Fibroblast of the conjunctiva (primary cell): ENCODE measurements at regions not wholly inside any gene's neighbourhood (a gene's known extent, or its start where the extent isn't known, plus 50 kb on each side); places are given as distances from the start of the nearest gene placed in this dataset.
"Not testable (repeated sequence)": the region's sequence is repeated elsewhere in the genome, so short reads cannot be mapped to it uniquely, and the experiment has no call there.

Experiments
- DNase-seq: peaks from one replicate; pipeline ENCODE4 v3.0.0-alpha.2; 2010; ENCODE audit warnings: low read depth

- DNase-seq: peak; percentile 39
Observed at GRCh38 chr12:58069268-58069963, 128.0 kb downstream of the ATP23 start.

GRCh38 chr12:58071994-58072393 lies 130.6 kb downstream of the ATP23 start:
- DNase-seq: no peak

GRCh38 chr12:58074259-58074658 lies 132.9 kb downstream of the ATP23 start:
- no peak for DNase-seq

GRCh38 chr12:58079806-58080205 lies 138.4 kb downstream of the ATP23 start:
- DNase-seq: no peak

DNA sequence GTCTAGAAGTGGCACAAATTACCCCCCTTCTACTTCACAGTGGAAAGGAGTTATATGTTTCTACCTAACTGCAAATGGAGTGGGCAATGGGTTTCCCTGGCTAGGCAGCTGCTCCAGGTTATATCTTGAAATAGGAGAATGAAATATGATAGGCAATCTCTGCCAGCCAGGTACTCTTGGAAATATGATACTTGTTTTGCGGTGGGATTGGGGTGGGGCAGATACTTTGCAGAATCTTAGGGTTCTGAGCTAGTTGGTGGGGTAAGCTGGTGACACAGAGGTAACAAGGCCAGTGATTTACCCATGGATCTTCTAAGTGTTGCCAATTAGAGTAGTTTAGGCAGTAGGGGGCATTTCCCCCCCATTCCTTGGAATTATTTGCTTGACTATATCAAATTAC lies 140.1 kb downstream of the ATP23 start:
- DNase-seq: no peak

GRCh38 chr12:58082996-58083395 lies 141.6 kb downstream of the ATP23 start:
- DNase-seq: no peak

- DNase-seq: no peak
Observed at GRCh38 chr12:58086006-58086405, 144.6 kb downstream of the ATP23 start.

DNA sequence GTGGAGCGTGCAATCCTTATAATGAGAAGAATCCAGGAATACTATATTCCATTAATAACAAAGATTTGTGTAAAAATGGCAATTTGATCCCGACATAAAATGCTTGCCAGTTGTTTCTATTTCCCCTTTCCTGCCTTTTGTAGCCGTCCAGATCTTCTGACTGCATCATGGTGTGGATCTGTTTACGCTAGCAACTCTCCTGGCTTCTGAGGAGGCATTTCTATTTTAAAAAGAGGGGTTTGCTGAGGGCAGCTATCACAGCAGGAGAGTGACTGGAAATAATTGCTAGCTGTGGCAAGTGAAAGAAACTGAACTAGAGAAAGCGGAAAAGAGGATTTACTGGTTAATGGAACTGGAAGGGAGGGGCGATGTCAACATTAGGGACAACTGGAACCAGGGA lies 145.6 kb downstream of the ATP23 start:
- DNase-seq: no peak

DNA sequence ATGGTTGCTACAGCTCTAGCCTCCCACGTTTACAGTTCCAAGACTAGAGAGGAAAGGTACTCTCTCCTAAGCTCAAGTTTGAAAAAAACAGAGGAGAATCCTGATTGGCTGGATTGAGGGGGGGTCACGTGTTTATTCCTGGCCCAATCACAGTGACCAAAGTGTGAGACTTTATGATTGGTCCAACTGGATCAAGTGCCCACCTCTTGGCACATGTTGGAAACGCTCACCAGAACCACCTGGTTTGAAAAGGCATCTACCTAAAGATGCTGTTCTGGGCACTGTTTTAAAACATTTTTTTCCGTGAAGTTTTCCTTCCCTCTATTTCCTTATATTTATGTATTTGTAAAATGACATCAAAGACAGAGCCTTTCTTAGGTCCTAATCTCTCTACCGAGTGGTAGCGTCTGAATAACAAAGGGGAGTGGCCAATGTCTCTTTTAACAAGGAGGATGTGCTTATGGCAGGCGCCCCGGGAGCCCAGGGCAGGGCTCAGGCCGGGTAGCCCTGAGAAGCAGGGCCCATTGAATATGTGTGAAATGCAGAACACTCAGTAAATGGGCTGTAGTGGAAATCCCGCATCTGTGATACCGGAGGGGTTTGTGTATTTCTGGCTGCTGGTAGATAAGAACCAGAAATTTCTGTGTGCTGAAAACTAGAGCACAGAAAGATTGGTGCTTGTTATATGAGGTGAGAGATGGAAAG lies 146.2 kb downstream of the ATP23 start:
- no peak for DNase-seq

GRCh38 chr12:58089588-58089987 lies 148.2 kb downstream of the ATP23 start:
- DNase-seq: no peak

GRCh38 chr12:58090685-58091084 lies 149.3 kb downstream of the ATP23 start:
- no peak for DNase-seq

- no peak for DNase-seq
Observed at GRCh38 chr12:58095002-58095401, 153.6 kb downstream of the ATP23 start.

DNA sequence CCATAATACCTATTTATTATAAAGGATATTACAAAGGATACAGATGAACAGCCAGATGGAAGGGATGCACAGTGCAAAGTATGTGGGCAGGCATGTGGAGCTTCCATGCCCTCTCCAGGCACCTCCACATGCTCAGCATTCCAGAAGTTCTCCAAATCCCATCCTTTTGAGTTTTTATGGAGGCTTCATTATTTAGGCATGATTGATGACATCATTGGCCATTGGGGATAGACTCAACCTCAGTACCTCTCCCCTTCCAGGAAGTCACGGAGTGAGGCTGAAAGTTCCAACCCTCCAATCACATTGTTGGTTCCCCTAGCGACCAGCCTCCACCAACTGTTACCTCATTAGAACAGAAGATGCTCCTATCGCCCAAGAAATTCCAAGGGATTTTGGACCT lies 156.4 kb downstream of the ATP23 start:
- DNase-seq: no peak

DNA sequence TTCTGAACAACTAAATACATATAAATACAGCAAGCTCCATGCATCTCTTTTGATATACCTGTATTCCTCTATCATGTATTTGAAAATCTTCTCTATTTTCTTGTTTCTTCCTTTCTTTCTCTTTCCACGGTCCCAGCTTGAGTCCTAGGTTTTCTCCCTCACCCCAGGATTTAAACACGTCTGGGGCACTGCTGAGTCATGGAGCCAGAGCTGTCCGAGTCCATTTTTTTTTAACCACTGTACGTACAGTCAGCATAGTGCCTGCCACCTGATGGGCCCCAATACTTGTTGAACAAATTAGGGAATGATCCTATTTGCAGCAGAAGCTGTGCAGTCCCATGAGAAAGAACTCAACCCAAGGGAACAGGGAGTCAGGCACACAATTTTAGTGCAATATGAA lies 158.1 kb downstream of the ATP23 start:
- no peak for DNase-seq

DNA sequence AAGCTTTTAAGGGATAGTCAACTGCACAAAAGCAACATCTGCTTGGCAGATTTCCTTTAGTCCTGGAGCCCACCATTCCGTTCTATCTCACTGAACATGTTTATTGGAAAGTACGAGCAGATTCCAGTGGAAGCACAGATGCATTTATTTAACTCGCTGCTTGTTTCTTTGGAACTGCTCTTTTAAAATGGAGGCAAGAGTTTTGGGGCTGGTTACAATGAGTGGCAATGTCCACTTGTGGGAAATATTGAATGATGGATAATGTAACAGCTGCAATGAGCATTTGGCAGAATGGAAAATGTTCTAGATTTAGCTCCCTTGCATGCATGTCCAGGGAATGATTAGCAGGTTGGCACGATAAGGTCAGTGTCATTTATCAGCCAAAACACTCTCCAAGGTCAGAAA lies 163.0 kb downstream of the ATP23 start:
- no peak for DNase-seq

- DNase-seq: no peak
Observed at GRCh38 chr12:58105225-58106119, 164.1 kb downstream of the ATP23 start.

DNA sequence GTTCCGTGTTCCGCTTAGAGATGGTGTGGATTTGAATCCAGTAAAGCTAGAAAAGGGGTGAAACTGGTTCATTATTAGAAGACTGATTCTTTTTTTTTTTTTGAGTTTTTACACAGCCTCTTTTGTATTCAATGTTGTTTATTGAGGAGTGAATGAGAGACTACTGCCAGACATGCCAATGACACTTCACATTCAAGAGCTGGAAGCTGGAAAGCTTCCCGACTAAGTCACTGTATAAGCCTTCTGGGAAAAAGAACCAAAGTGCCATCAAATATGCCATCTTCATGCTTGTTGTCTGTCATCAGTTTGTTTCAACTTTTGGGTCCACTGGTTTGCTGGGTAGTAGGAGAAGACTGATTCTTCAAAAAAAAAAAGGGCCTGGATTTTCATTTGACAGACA lies 164.8 kb downstream of the ATP23 start:
- no peak for DNase-seq

GRCh38 chr12:58117201-58117600 lies 175.8 kb downstream of the ATP23 start:
- no peak for DNase-seq

DNA sequence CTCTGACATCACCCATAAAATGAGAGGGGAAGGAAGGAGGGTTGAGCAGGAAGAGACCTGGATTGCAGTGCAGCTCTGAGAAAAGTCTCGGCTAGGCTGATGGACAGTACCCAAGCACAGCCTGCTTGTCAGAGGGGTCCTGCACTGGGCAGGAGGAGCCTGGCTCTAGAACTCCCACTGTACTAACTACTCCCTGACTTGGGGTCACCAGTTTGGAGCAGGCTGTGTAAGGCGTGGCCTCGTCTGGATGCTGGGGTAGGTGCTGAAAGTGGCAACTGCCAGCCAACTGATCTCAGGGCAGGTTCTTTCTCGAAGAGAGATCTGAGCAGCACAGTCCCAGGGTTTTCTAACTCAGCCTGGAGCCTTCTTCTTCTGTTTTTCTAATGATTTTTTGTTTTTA lies 176.3 kb downstream of the ATP23 start:
- no peak for DNase-seq

DNA sequence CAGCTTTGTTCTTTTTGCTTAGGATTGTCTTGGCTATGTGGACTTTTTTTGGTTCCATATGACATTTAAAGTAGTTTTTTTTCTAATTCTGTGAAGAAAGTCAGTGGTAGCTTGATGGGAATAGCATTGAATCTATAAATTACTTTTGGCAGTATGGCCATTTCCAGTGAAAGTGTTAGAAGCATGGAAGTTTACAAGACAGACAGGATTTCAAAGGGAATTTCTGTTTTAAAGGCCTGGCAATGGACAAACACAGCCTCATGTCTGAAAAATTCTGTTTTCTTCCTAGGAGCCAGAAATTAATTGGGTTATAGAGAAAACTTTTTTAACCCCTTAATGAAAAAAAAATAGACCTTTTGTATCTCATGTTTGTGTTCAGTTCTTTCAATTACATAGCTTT lies 184.4 kb downstream of the ATP23 start:
- not testable (repeated sequence) for DNase-seq

GRCh38 chr12:58131986-58132755 lies 190.8 kb downstream of the ATP23 start:
- no peak for DNase-seq

DNA sequence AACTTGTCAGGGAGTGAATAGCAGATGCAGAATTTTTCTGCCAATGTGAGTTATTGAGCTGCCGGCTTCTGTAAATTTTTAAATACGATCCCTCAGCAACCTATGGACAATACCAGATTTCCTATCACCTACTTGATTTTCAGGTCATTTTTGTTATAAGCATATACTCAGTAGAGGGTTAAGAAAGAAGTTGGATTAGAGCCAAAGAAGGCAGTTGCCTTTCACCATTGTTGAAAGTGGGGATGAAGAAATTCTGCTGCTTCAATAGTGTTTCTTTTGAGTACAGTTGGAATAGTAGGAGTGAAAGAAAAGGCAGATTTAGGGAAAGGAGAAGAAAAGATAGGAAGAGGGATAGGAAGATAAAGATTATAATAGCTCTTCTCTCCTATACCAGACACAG lies 197.1 kb downstream of the ATP23 start:
- DNase-seq: no peak
